Erythroblast (primary cell): ENCODE measurements at regions not wholly inside any gene's neighbourhood (a gene's known extent, or its start where the extent isn't known, plus 50 kb on each side); places are given as distances from the start of the nearest gene placed in this dataset.
"Not testable (repeated sequence)": the region's sequence is repeated elsewhere in the genome, so short reads cannot be mapped to it uniquely, and the experiment has no call there.

ENCODE experiments used
- DNase-seq, 2 experiments: peaks; one replicate each; lab custom pipeline; 2025; lab: John Stamatoyannopoulos, UW
- GATA1 ChIP-seq: IDR thresholded peaks from 2 replicates; pipeline ENCODE4 v1.6.1; 2011; ENCODE audit warnings: low read depth, mild to moderate bottlenecking, control low read depth, low read length, moderate library complexity
- POLR2A ChIP-seq: IDR thresholded peaks from 2 replicates; pipeline ENCODE4 v1.6.1; 2011; ENCODE audit warnings: mild to moderate bottlenecking, low read length

GRCh38 chr5:82549263-82549662 lies 271.1 kb upstream of the RPS23 start:
- DNase-seq, result no peak
- TF ChIP-seq GATA1 (no peak), POLR2A (no peak)

- DNase-seq, result no peak
- TF ChIP-seq POLR2A, result no peak
- TF ChIP-seq GATA1, result no peak
Measured at GRCh38 chr5:82544004-82544403, 265.9 kb upstream of the RPS23 start.

- TF ChIP-seq POLR2A (no peak), GATA1 (no peak)
Measured at GRCh38 chr5:82540301-82540700, 262.1 kb upstream of the RPS23 start.

GRCh38 chr5:82538339-82539034 lies 260.3 kb upstream of the RPS23 start:
- DNase-seq, result peak in 1 of 2 experiments; percentile 35
- TF ChIP-seq POLR2A (no peak), GATA1 (no peak)

More at GRCh38 chr5:82540301-82540700, 262.1 kb upstream of the RPS23 start:
- DNase-seq, result no peak

- no peak for TF ChIP-seq POLR2A
- TF ChIP-seq GATA1, result no peak
- no peak for DNase-seq
Measured at GRCh38 chr5:82537687-82538306, 259.6 kb upstream of the RPS23 start.

GRCh38 chr5:82534986-82535385 lies 256.8 kb upstream of the RPS23 start:
- TF ChIP-seq POLR2A (no peak), GATA1 (no peak)
- DNase-seq, result no peak

GRCh38 chr5:82532075-82532474 lies 253.9 kb upstream of the RPS23 start:
- not testable (repeated sequence) for DNase-seq

- DNase-seq, result no peak
- TF ChIP-seq POLR2A (no peak), GATA1 (no peak)
Measured at GRCh38 chr5:82526540-82526939, 248.4 kb upstream of the RPS23 start.

- TF ChIP-seq POLR2A (no peak), GATA1 (no peak)
- DNase-seq, result no peak
Measured at GRCh38 chr5:82525626-82526025, 247.5 kb upstream of the RPS23 start.

GRCh38 chr5:82523633-82524032 lies 245.5 kb upstream of the RPS23 start:
- no peak for TF ChIP-seq GATA1
- no peak for TF ChIP-seq POLR2A
- no peak for DNase-seq

- no peak for DNase-seq
- TF ChIP-seq GATA1 (no peak), POLR2A (no peak)
Measured at GRCh38 chr5:82522897-82523296, 244.7 kb upstream of the RPS23 start.

GRCh38 chr5:82521431-82522051 lies 243.4 kb upstream of the RPS23 start:
- no peak for DNase-seq
- no peak for TF ChIP-seq POLR2A
- no peak for TF ChIP-seq GATA1

- no peak for TF ChIP-seq POLR2A
- no peak for DNase-seq
Measured at GRCh38 chr5:82519558-82519957, 241.4 kb upstream of the RPS23 start.

GRCh38 chr5:82517544-82518075 lies 239.5 kb upstream of the RPS23 start:
- no peak for DNase-seq
- TF ChIP-seq POLR2A (no peak), GATA1 (no peak)
